Skeletal muscle tissue (tissue), 3 donors: ENCODE measurements at regions not wholly inside any gene's neighbourhood (a gene's known extent, or its start where the extent isn't known, plus 50 kb on each side); places are given as distances from the start of the nearest gene placed in this dataset.

Experiments used
- H3K27ac ChIP-seq: one replicate; pipeline ENCODE4 v1.7.0; 2013; ENCODE audit warnings: mild to moderate bottlenecking, low read depth, low read length, inconsistent platforms
- H3K27me3 ChIP-seq, 3 donors: one replicate each; pipeline ENCODE4 v1.7.0; 2013; ENCODE audit warnings: low read length in 3 of 3; ENCODE audit not compliant: control insufficient read depth in 3 of 3, insufficient read depth in 3 of 3
- H3K36me3 ChIP-seq, 3 donors: one replicate each; pipeline ENCODE4 v1.7.0; 2013; ENCODE audit warnings: low read length in 3 of 3; ENCODE audit not compliant: control insufficient read depth in 3 of 3, insufficient read depth in 3 of 3
- H3K4me1 ChIP-seq, 3 donors: one replicate each; pipeline ENCODE4 v1.7.0; 2013; ENCODE audit warnings: low read length in 3 of 3, mild to moderate bottlenecking in 3 of 3; ENCODE audit not compliant: control insufficient read depth in 3 of 3, insufficient read depth in 3 of 3
- H3K4me3 ChIP-seq, 3 donors: one replicate each; pipeline ENCODE4 v1.7.0; 2013; ENCODE audit warnings: low read length in 3 of 3
- H3K9ac ChIP-seq, 3 donors: one replicate each; pipeline ENCODE4 v1.7.0; 2013; ENCODE audit warnings: low read length in 3 of 3, mild to moderate bottlenecking in 3 of 3, moderate library complexity in 2 of 3, low read depth in 1 of 3
- H3K9me3 ChIP-seq, 3 donors: one replicate each; pipeline ENCODE4 v1.7.0; 2013; ENCODE audit warnings: low read length in 3 of 3; ENCODE audit not compliant: control insufficient read depth in 3 of 3
- donor health status: Osteomylitis.

- no peaks in the 10 kb centered on the region for H3K9me3 ChIP-seq
- no peak overlapping the region for H3K4me3 ChIP-seq
- no peaks in the 10 kb centered on the region for H3K36me3 ChIP-seq
- H3K9ac ChIP-seq, result no peak overlapping the region
- H3K4me1 ChIP-seq, result peaks cover 0 to 4% (median 2%) of the 10 kb centered on the region in 3 donors
- H3K27me3 ChIP-seq, result no peaks in the 10 kb centered on the region
- no peak overlapping the region for H3K27ac ChIP-seq
These were observed 206.0 kb downstream of the NCK2 start for GRCh38 chr2:105950521-105951383.

DNA sequence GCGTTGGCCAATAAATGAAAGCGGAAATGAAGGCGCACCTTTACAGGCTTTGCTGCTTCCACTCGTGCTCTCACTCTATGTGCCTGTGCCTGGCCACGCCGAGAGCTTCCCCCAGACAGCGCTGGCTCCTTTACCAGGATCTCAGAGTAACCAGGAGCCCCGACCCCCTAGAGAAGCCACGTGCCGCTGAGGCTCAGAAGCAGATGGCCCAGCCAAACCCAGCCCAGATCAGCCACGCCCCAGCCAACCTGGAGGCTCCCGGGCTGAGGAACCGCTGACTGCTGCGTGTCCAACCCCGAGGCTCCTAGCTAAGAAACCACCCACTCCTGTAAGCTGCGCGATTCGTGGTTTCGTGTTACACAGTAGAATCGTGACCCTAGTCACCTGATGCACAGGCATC, 199.3 kb downstream of the NCK2 start:
- H3K9ac ChIP-seq, result no peak overlapping the region
- peaks cover 0 to 2% (median 0%) of the 10 kb centered on the region in 3 donors for H3K4me1 ChIP-seq
- no peaks in the 10 kb centered on the region for H3K36me3 ChIP-seq
- H3K4me3 ChIP-seq, result no peak overlapping the region
- H3K27ac ChIP-seq, result no peak overlapping the region
- H3K27me3 ChIP-seq, result no peaks in the 10 kb centered on the region
- H3K9me3 ChIP-seq, result peaks cover 0 to 2% (median 0%) of the 10 kb centered on the region in 3 donors
